Activated naive CD8-positive, alpha-beta T cell treated with anti-CD3 and anti-CD28 coated beads for 36 hours (primary cell): ENCODE measurements at regions not wholly inside any gene's neighbourhood (a gene's known extent, or its start where the extent isn't known, plus 50 kb on each side); places are given as distances from the start of the nearest gene placed in this dataset.

Experiments
- DNase-seq: peaks from one replicate; pipeline ENCODE4 v3.0.0; 2021
- H3K27ac Mint-ChIP-seq: one replicate; pipeline ENCODE4 v1.8.0; 2022; ENCODE audit warnings: mild to moderate bottlenecking, moderate library complexity, mixed read lengths
- H3K27me3 Mint-ChIP-seq: one replicate; pipeline ENCODE4 v1.8.0; 2022; ENCODE audit warnings: mild to moderate bottlenecking, mixed read lengths
- H3K36me3 Mint-ChIP-seq: one replicate; pipeline ENCODE4 v1.8.0; 2021; ENCODE audit warnings: mild to moderate bottlenecking, mixed read lengths
- H3K4me1 Mint-ChIP-seq: one replicate; pipeline ENCODE4 v1.8.0; 2021; ENCODE audit warnings: mixed read lengths
- H3K4me3 Mint-ChIP-seq: one replicate; pipeline ENCODE4 v1.8.0; 2022; ENCODE audit warnings: mild to moderate bottlenecking, moderate library complexity, mixed read lengths
- H3K9me3 Mint-ChIP-seq: one replicate; pipeline ENCODE4 v1.8.0; 2022; ENCODE audit warnings: mixed read lengths

GRCh38 chr6:81838031-81838430, 85.5 kb upstream of the TENT5A start:
- Mint-ChIP-seq H3K4me3 (no peak overlapping the region), H3K4me1 (no peaks in the 10 kb centered on the region), H3K9me3 (peaks cover 2% of the 10 kb centered on the region), H3K27ac (no peak overlapping the region), H3K36me3 (no peaks in the 10 kb centered on the region), H3K27me3 (peaks cover 3% of the 10 kb centered on the region)
- no peak for DNase-seq

- Mint-ChIP-seq H3K27me3 (peaks cover 3% of the 10 kb centered on the region), H3K36me3 (no peaks in the 10 kb centered on the region), H3K9me3 (peaks cover 2% of the 10 kb centered on the region), H3K27ac (no peak overlapping the region), H3K4me3 (no peak overlapping the region), H3K4me1 (no peaks in the 10 kb centered on the region)
- DNase-seq = no peak
Measured at GRCh38 chr6:81834141-81834681, 81.7 kb upstream of the TENT5A start.

GRCh38 chr6:81832304-81832703, 79.8 kb upstream of the TENT5A start:
- DNase-seq = no peak
- no peaks in the 10 kb centered on the region for H3K27me3 Mint-ChIP-seq
- no peak overlapping the region for H3K27ac Mint-ChIP-seq
- H3K36me3 Mint-ChIP-seq = no peaks in the 10 kb centered on the region
- no peak overlapping the region for H3K4me3 Mint-ChIP-seq
- H3K9me3 Mint-ChIP-seq = peaks cover 4% of the 10 kb centered on the region
- no peaks in the 10 kb centered on the region for H3K4me1 Mint-ChIP-seq

- Mint-ChIP-seq H3K9me3 (peaks cover 9% of the 10 kb centered on the region), H3K4me1 (no peaks in the 10 kb centered on the region), H3K36me3 (peaks cover 1% of the 10 kb centered on the region), H3K4me3 (no peak overlapping the region), H3K27ac (no peak overlapping the region), H3K27me3 (peaks cover 3% of the 10 kb centered on the region)
- DNase-seq = no peak
Measured at GRCh38 chr6:81831274-81831673, 78.8 kb upstream of the TENT5A start.

GRCh38 chr6:81826784-81827183, 74.3 kb upstream of the TENT5A start:
- no peak for DNase-seq
- Mint-ChIP-seq H3K36me3 (peaks cover 1% of the 10 kb centered on the region), H3K4me1 (no peaks in the 10 kb centered on the region), H3K27me3 (peaks cover 12% of the 10 kb centered on the region), H3K4me3 (no peak overlapping the region), H3K27ac (no peak overlapping the region), H3K9me3 (peaks cover 7% of the 10 kb centered on the region)

- Mint-ChIP-seq H3K4me3 (no peak overlapping the region), H3K27ac (no peak overlapping the region), H3K9me3 (peaks cover 5% of the 10 kb centered on the region), H3K27me3 (peaks cover 12% of the 10 kb centered on the region), H3K36me3 (peaks cover 1% of the 10 kb centered on the region), H3K4me1 (peaks cover 5% of the 10 kb centered on the region)
- no peak for DNase-seq
Measured at GRCh38 chr6:81822568-81822967, 70.1 kb upstream of the TENT5A start.

GRCh38 chr6:81821449-81821848, 69.0 kb upstream of the TENT5A start:
- H3K27me3 Mint-ChIP-seq = peaks cover 11% of the 10 kb centered on the region
- no peak for DNase-seq
- peaks cover 2% of the 10 kb centered on the region for H3K9me3 Mint-ChIP-seq
- no peak overlapping the region for H3K4me3 Mint-ChIP-seq
- peaks cover 5% of the 10 kb centered on the region for H3K4me1 Mint-ChIP-seq
- H3K36me3 Mint-ChIP-seq = peaks cover 1% of the 10 kb centered on the region
- H3K27ac Mint-ChIP-seq = no peak overlapping the region

- Mint-ChIP-seq H3K27me3 (peaks cover 8% of the 10 kb centered on the region), H3K4me3 (no peak overlapping the region), H3K27ac (no peak overlapping the region), H3K36me3 (no peaks in the 10 kb centered on the region), H3K4me1 (peaks cover 5% of the 10 kb centered on the region), H3K9me3 (no peaks in the 10 kb centered on the region)
- no peak for DNase-seq
Measured at GRCh38 chr6:81820980-81821379, 68.5 kb upstream of the TENT5A start.

- Mint-ChIP-seq H3K36me3 (no peaks in the 10 kb centered on the region), H3K4me1 (peaks cover 5% of the 10 kb centered on the region), H3K9me3 (no peaks in the 10 kb centered on the region), H3K27ac (no peak overlapping the region), H3K4me3 (no peak overlapping the region), H3K27me3 (peaks cover 8% of the 10 kb centered on the region)
- DNase-seq = no peak
Measured at GRCh38 chr6:81820422-81820821, 67.9 kb upstream of the TENT5A start.

GRCh38 chr6:81819767-81820166, 67.3 kb upstream of the TENT5A start:
- Mint-ChIP-seq H3K27ac (no peak overlapping the region), H3K9me3 (no peaks in the 10 kb centered on the region), H3K4me3 (no peak overlapping the region), H3K4me1 (peaks cover 5% of the 10 kb centered on the region), H3K27me3 (peaks cover 11% of the 10 kb centered on the region), H3K36me3 (no peaks in the 10 kb centered on the region)
- DNase-seq = no peak

GRCh38 chr6:81818901-81819361, 66.5 kb upstream of the TENT5A start:
- H3K4me1 Mint-ChIP-seq = peaks cover 5% of the 10 kb centered on the region

GRCh38 chr6:81816380-81816779, 63.9 kb upstream of the TENT5A start:
- H3K27me3 Mint-ChIP-seq = peaks cover 18% of the 10 kb centered on the region
- no peak overlapping the region for H3K27ac Mint-ChIP-seq
- no peak overlapping the region for H3K4me3 Mint-ChIP-seq

More at GRCh38 chr6:81818901-81819361, 66.5 kb upstream of the TENT5A start:
- DNase-seq = no peak
- Mint-ChIP-seq H3K36me3 (no peaks in the 10 kb centered on the region), H3K27ac (no peak overlapping the region), H3K9me3 (no peaks in the 10 kb centered on the region), H3K27me3 (peaks cover 8% of the 10 kb centered on the region), H3K4me3 (no peak overlapping the region)

GRCh38 chr6:81814370-81815076, 62.0 kb upstream of the TENT5A start:
- H3K9me3 Mint-ChIP-seq = no peaks in the 10 kb centered on the region
- no peak overlapping the region for H3K27ac Mint-ChIP-seq
- H3K4me3 Mint-ChIP-seq = no peak overlapping the region
- peaks cover 5% of the 10 kb centered on the region for H3K4me1 Mint-ChIP-seq
- no peak for DNase-seq
- H3K27me3 Mint-ChIP-seq = peaks cover 27% of the 10 kb centered on the region
- H3K36me3 Mint-ChIP-seq = no peaks in the 10 kb centered on the region

More at GRCh38 chr6:81816380-81816779, 63.9 kb upstream of the TENT5A start:
- DNase-seq = no peak
- no peaks in the 10 kb centered on the region for H3K9me3 Mint-ChIP-seq
- H3K4me1 Mint-ChIP-seq = peaks cover 10% of the 10 kb centered on the region
- no peaks in the 10 kb centered on the region for H3K36me3 Mint-ChIP-seq

GRCh38 chr6:81813305-81813704, 60.8 kb upstream of the TENT5A start:
- H3K27ac Mint-ChIP-seq = no peak overlapping the region

GRCh38 chr6:81812401-81812800, 59.9 kb upstream of the TENT5A start:
- Mint-ChIP-seq H3K4me3 (no peak overlapping the region), H3K9me3 (no peaks in the 10 kb centered on the region), H3K4me1 (peaks cover 6% of the 10 kb centered on the region), H3K36me3 (no peaks in the 10 kb centered on the region), H3K27ac (no peak overlapping the region), H3K27me3 (peaks cover 27% of the 10 kb centered on the region)
- DNase-seq = no peak

More at GRCh38 chr6:81813305-81813704, 60.8 kb upstream of the TENT5A start:
- Mint-ChIP-seq H3K36me3 (no peaks in the 10 kb centered on the region), H3K4me3 (no peak overlapping the region), H3K9me3 (no peaks in the 10 kb centered on the region), H3K27me3 (peaks cover 27% of the 10 kb centered on the region), H3K4me1 (peaks cover 6% of the 10 kb centered on the region)
- no peak for DNase-seq
